ENCODE measurements at regions not wholly inside any gene's neighbourhood (a gene's known extent, or its start where the extent isn't known, plus 50 kb on each side); places are given as distances from the start of the nearest gene placed in this dataset.

- ChIA-PET CTCF (no interaction called here), POLR2A (ENCODE audit: unreplicated experiment) (no interaction called here)
- Histone ChIP-seq H3K9me3 (ENCODE audit: low read length) (no peaks in the 10 kb centered on the region), H3K4me1 (ENCODE audit: insufficient read depth, low read length) (peaks cover 15% of the 10 kb centered on the region), H3K9me2 (replicated peaks; ENCODE audit: low read length) (no peaks in the 10 kb centered on the region), H4K20me1 (ENCODE audit: low read length) (no peaks in the 10 kb centered on the region), H3K27ac (ENCODE audit: low read length) (no peak overlapping the region), H3K4me3 (ENCODE audit: low read length) (no peak overlapping the region), H3K27me3 (ENCODE audit: low read length) (no peaks in the 10 kb centered on the region), H2AFZ (ENCODE audit: low read length) (no peak overlapping the region), H3F3A (ENCODE audit: low read length, unreplicated experiment) (no peaks in the 10 kb centered on the region), H3K4me2 (ENCODE audit: low read length) (no peak overlapping the region), H3K36me3 (ENCODE audit: low read depth, low read length) (no peaks in the 10 kb centered on the region), H3K9ac (ENCODE audit: low read length) (no peak overlapping the region), H3K79me2 (ENCODE audit: low read length) (no peaks in the 10 kb centered on the region)
- BruUV-seq (replicated peaks), result no TSS peak
- intact Hi-C loops (cut with micrococcal nuclease), result no loop called here
- DNase-seq (no peak), ATAC-seq (no peak)
- TF ChIP-seq CTCF (conservative IDR thresholded peaks at IDR 0.05; ENCODE audit: low read depth, low read length), result no peak
- TF ChIP-seq EZH2 (IDR thresholded peaks at IDR 0.05; ENCODE audit: low read length, unreplicated experiment), result no peak
- TF ChIP-seq EZH2phosphoT487 (IDR thresholded peaks at IDR 0.05; ENCODE audit: borderline replicate concordance, low read length), result no peak
Measured at GRCh38 chr14:22434901-22435550, 154.0 kb downstream of the DAD1 start.

GRCh38 chr14:22434030-22434429 lies 155.0 kb downstream of the DAD1 start:
- ATAC-seq (no peak), DNase-seq (no peak)
- no peaks in the 10 kb centered on the region for H3K9me3 ChIP-seq (ENCODE audit: low read length)
- no peaks in the 10 kb centered on the region for H4K20me1 ChIP-seq (ENCODE audit: low read length)
- no peak overlapping the region for H3K4me2 ChIP-seq (ENCODE audit: low read length)
- ChIA-PET POLR2A (ENCODE audit: unreplicated experiment) (no interaction called here), CTCF (no interaction called here)
- no peaks in the 10 kb centered on the region for H3K9me2 ChIP-seq (replicated peaks; ENCODE audit: low read length)
- H3F3A ChIP-seq (ENCODE audit: low read length, unreplicated experiment), result no peaks in the 10 kb centered on the region
- H3K4me3 ChIP-seq (ENCODE audit: low read length), result no peak overlapping the region
- H3K27me3 ChIP-seq (ENCODE audit: low read length), result no peaks in the 10 kb centered on the region
- H2AFZ ChIP-seq (ENCODE audit: low read length), result no peak overlapping the region
- no peak overlapping the region for H3K9ac ChIP-seq (ENCODE audit: low read length)
- intact Hi-C loops (cut with micrococcal nuclease), result no loop called here
- no peaks in the 10 kb centered on the region for H3K36me3 ChIP-seq (ENCODE audit: low read depth, low read length)
- TF ChIP-seq CTCF (conservative IDR thresholded peaks at IDR 0.05; ENCODE audit: low read depth, low read length) (no peak), EZH2phosphoT487 (IDR thresholded peaks at IDR 0.05; ENCODE audit: borderline replicate concordance, low read length) (no peak), EZH2 (IDR thresholded peaks at IDR 0.05; ENCODE audit: low read length, unreplicated experiment) (no peak)
- no TSS peak for BruUV-seq (replicated peaks)
- no peaks in the 10 kb centered on the region for H3K79me2 ChIP-seq (ENCODE audit: low read length)
- peaks cover 15% of the 10 kb centered on the region for H3K4me1 ChIP-seq (ENCODE audit: insufficient read depth, low read length)
- H3K27ac ChIP-seq (ENCODE audit: low read length), result no peak overlapping the region

GRCh38 chr14:22433069-22433468 lies 156.0 kb downstream of the DAD1 start:
- BruUV-seq (replicated peaks), result no TSS peak

More at GRCh38 chr14:22433069-22433468, 156.0 kb downstream of the DAD1 start:
- intact Hi-C loops (cut with micrococcal nuclease), result loop anchor here (2.0 kb wide), 1 partner anchor 28 kb away; no protein-coding TSS in a partner anchor
- H3K4me3 ChIP-seq (ENCODE audit: low read length), result no peak overlapping the region
- no peaks in the 10 kb centered on the region for H3K36me3 ChIP-seq (ENCODE audit: low read depth, low read length)
- TF ChIP-seq EZH2phosphoT487 (IDR thresholded peaks at IDR 0.05; ENCODE audit: borderline replicate concordance, low read length) (no peak), CTCF (conservative IDR thresholded peaks at IDR 0.05; ENCODE audit: low read depth, low read length) (no peak), EZH2 (IDR thresholded peaks at IDR 0.05; ENCODE audit: low read length, unreplicated experiment) (no peak)
- DNase-seq, result no peak
- no peak; the same call in 1 of the 2 replicates for ATAC-seq
- H3K4me2 ChIP-seq (ENCODE audit: low read length), result peak overlapping the region; percentile 18; the same call in 1 of the 2 replicates
- H3K27me3 ChIP-seq (ENCODE audit: low read length), result no peaks in the 10 kb centered on the region
- ChIA-PET CTCF (interaction anchor here (0.6 to 1.0 kb wide), 2 partner anchors 40 to 114 kb away, joined by 3 to 4 read pairs; no protein-coding TSS in a partner anchor), POLR2A (ENCODE audit: unreplicated experiment) (no interaction called here)
- H2AFZ ChIP-seq (ENCODE audit: low read length), result no peak overlapping the region
- H3F3A ChIP-seq (ENCODE audit: low read length, unreplicated experiment), result no peaks in the 10 kb centered on the region
- no peak overlapping the region for H3K9ac ChIP-seq (ENCODE audit: low read length)
- H4K20me1 ChIP-seq (ENCODE audit: low read length), result no peaks in the 10 kb centered on the region
- no peaks in the 10 kb centered on the region for H3K9me3 ChIP-seq (ENCODE audit: low read length)
- H3K9me2 ChIP-seq (replicated peaks; ENCODE audit: low read length), result no peaks in the 10 kb centered on the region
- peaks cover 15% of the 10 kb centered on the region for H3K4me1 ChIP-seq (ENCODE audit: insufficient read depth, low read length)
- H3K27ac ChIP-seq (ENCODE audit: low read length), result no peak overlapping the region
- no peaks in the 10 kb centered on the region for H3K79me2 ChIP-seq (ENCODE audit: low read length)
